ENCODE measurements at regions not wholly inside any gene's neighbourhood (a gene's known extent, or its start where the extent isn't known, plus 50 kb on each side); places are given as distances from the start of the nearest gene placed in this dataset.
"Not testable (repeated sequence)": the region's sequence is repeated elsewhere in the genome, so short reads cannot be mapped to it uniquely, and the experiment has no call there.

- no peak for DNase-seq (ENCODE audit: low read depth in 2 of 2)
These were observed 129.3 kb downstream of the COPS8 start for GRCh38 chr2:237214963-237215362.

- no peak for DNase-seq (ENCODE audit: low read depth in 2 of 2)
These were observed 132.4 kb downstream of the COPS8 start for GRCh38 chr2:237217995-237218616.

- no peak for DNase-seq (ENCODE audit: low read depth in 2 of 2)
These were observed 133.1 kb downstream of the COPS8 start for GRCh38 chr2:237218756-237219155.

- DNase-seq (ENCODE audit: low read depth in 2 of 2): no peak
These were observed 134.1 kb downstream of the COPS8 start for GRCh38 chr2:237219826-237220225.

GRCh38 chr2:237221443-237221842, 135.8 kb downstream of the COPS8 start:
- no peak for DNase-seq (ENCODE audit: low read depth in 2 of 2)

- no peak for DNase-seq (ENCODE audit: low read depth in 2 of 2)
These were observed 136.5 kb downstream of the COPS8 start for GRCh38 chr2:237222178-237222577.

- no peak for DNase-seq (ENCODE audit: low read depth in 2 of 2)
These were observed 136.9 kb downstream of the COPS8 start for GRCh38 chr2:237222601-237223041.

GRCh38 chr2:237223201-237223861, 137.6 kb downstream of the COPS8 start:
- peak in 1 of 2 donors; percentile 46 for DNase-seq (ENCODE audit: low read depth in 2 of 2)

GRCh38 chr2:237227190-237227589, 141.5 kb downstream of the COPS8 start:
- no peak for DNase-seq (ENCODE audit: low read depth in 2 of 2)

- DNase-seq (ENCODE audit: low read depth in 2 of 2): peak in 1 of 2 donors; percentile 74
These were observed 142.0 kb downstream of the COPS8 start for GRCh38 chr2:237227592-237228280.

- DNase-seq (ENCODE audit: low read depth in 2 of 2): no peak
These were observed 142.6 kb downstream of the COPS8 start for GRCh38 chr2:237228281-237228625.

- DNase-seq (ENCODE audit: low read depth in 2 of 2): no peak
These were observed 144.2 kb downstream of the COPS8 start for GRCh38 chr2:237229905-237230304.

- no peak for DNase-seq (ENCODE audit: low read depth in 2 of 2)
These were observed 144.7 kb downstream of the COPS8 start for GRCh38 chr2:237230355-237230754.

GRCh38 chr2:237231593-237231992, 145.9 kb downstream of the COPS8 start:
- no peak for DNase-seq (ENCODE audit: low read depth in 2 of 2)

GRCh38 chr2:237232166-237232565, 146.5 kb downstream of the COPS8 start:
- DNase-seq (ENCODE audit: low read depth in 2 of 2): no peak

- DNase-seq (ENCODE audit: low read depth in 2 of 2): no peak
These were observed 148.6 kb downstream of the COPS8 start for GRCh38 chr2:237234268-237234667.

- no peak for DNase-seq (ENCODE audit: low read depth in 2 of 2)
These were observed 149.8 kb downstream of the COPS8 start for GRCh38 chr2:237235383-237236095.

- DNase-seq (ENCODE audit: low read depth in 2 of 2): no peak
These were observed 150.5 kb downstream of the COPS8 start for GRCh38 chr2:237236188-237236587.

GRCh38 chr2:237238249-237238648, 152.6 kb downstream of the COPS8 start:
- no peak for DNase-seq (ENCODE audit: low read depth in 2 of 2)

- DNase-seq (ENCODE audit: low read depth in 2 of 2): no peak
These were observed 154.6 kb downstream of the COPS8 start for GRCh38 chr2:237240252-237240651.

- DNase-seq (ENCODE audit: low read depth in 2 of 2): not testable (repeated sequence)
These were observed 155.2 kb downstream of the COPS8 start for GRCh38 chr2:237240868-237241267.

GRCh38 chr2:237242091-237242536, 156.4 kb downstream of the COPS8 start:
- DNase-seq (ENCODE audit: low read depth in 2 of 2): no peak
